NOMO-1 treated with dmso at 0.1 percent for 144 hours (cell line): ENCODE measurements at regions not wholly inside any gene's neighbourhood (a gene's known extent, or its start where the extent isn't known, plus 50 kb on each side); places are given as distances from the start of the nearest gene placed in this dataset.

Experiments
- DNase-seq: peaks from one replicate; lab custom pipeline; 2025; ENCODE audit not compliant: unreplicated experiment; lab: John Stamatoyannopoulos, UW

GRCh38 chr14:71525663-71526221, 406.5 kb upstream of the RGS6 start:
- no peak for DNase-seq

- no peak for DNase-seq
Measured at GRCh38 chr14:71526388-71526787, 405.8 kb upstream of the RGS6 start.

GRCh38 chr14:71527838-71528237, 404.4 kb upstream of the RGS6 start:
- DNase-seq, result no peak

- no peak for DNase-seq
Measured at GRCh38 chr14:71529848-71530247, 402.4 kb upstream of the RGS6 start.

- no peak for DNase-seq
Measured at GRCh38 chr14:71532344-71532743, 399.9 kb upstream of the RGS6 start.

GRCh38 chr14:71532790-71533189, 399.4 kb upstream of the RGS6 start:
- no peak for DNase-seq

- DNase-seq, result no peak
Measured at GRCh38 chr14:71533390-71533789, 398.8 kb upstream of the RGS6 start.

- no peak for DNase-seq
Measured at GRCh38 chr14:71533800-71534199, 398.4 kb upstream of the RGS6 start.

GRCh38 chr14:71534506-71534905, 397.7 kb upstream of the RGS6 start:
- no peak for DNase-seq

- no peak for DNase-seq
Measured at GRCh38 chr14:71536015-71536740, 396.1 kb upstream of the RGS6 start.

- no peak for DNase-seq
Measured at GRCh38 chr14:71536927-71537772, 395.1 kb upstream of the RGS6 start.

- no peak for DNase-seq
Measured at GRCh38 chr14:71538288-71538687, 393.9 kb upstream of the RGS6 start.

GRCh38 chr14:71538938-71539649, 393.1 kb upstream of the RGS6 start:
- DNase-seq, result no peak

- peak; percentile 9 for DNase-seq
Measured at GRCh38 chr14:71539650-71540285, 392.5 kb upstream of the RGS6 start.

- no peak for DNase-seq
Measured at GRCh38 chr14:71541271-71541670, 391.0 kb upstream of the RGS6 start.

- DNase-seq, result no peak
Measured at GRCh38 chr14:71541973-71542690, 390.1 kb upstream of the RGS6 start.

GRCh38 chr14:71549421-71550050, 382.7 kb upstream of the RGS6 start:
- DNase-seq, result no peak

- DNase-seq, result no peak
Measured at GRCh38 chr14:71550367-71550766, 381.9 kb upstream of the RGS6 start.

GRCh38 chr14:71551291-71551950, 380.8 kb upstream of the RGS6 start:
- DNase-seq, result no peak
